PC-3 (cell line): ENCODE measurements at regions not wholly inside any gene's neighbourhood (a gene's known extent, or its start where the extent isn't known, plus 50 kb on each side); places are given as distances from the start of the nearest gene placed in this dataset.

Source experiments
- ATAC-seq: fragments of 200-7000 bp; cut with Tn5 transposase; 2 replicates; pipeline ENCODE4 v1.9.1; 2020; ENCODE audit warnings: mild to moderate bottlenecking, moderate library complexity
- BruUV-seq: library from RNA; stranded (reverse); fragments of 400-500 nt; replicated peaks from 2 replicates; lab custom pipeline; 2021; lab: Mats Ljungman, UMichigan
- CTCF ChIA-PET: fragments of 300-600 bp; sonication (Branson Sonifier 250); formaldehyde crosslinking; loops from one replicate; lab custom pipeline; 2022; ENCODE audit warnings: antibody characterized with exemption; lab: Charles Lee
- POLR2A ChIA-PET: fragments of 300-600 bp; sonication (Branson Sonifier 250); formaldehyde crosslinking; loops from one replicate; lab custom pipeline; 2022; ENCODE audit warnings: antibody characterized with exemption; ENCODE audit not compliant: unreplicated experiment; lab: Charles Lee
- DNase-seq: peaks from one replicate; pipeline ENCODE4 v3.0.0-alpha.2; 2015
- H2AFZ ChIP-seq: fragments of 300-600 bp; sonication (generic); 2 replicates; pipeline ENCODE4 v1.6.0; 2016; ENCODE audit warnings: antibody characterized with exemption, low read length
- H3F3A ChIP-seq: fragments of 300-600 bp; sonication (generic); one replicate; pipeline ENCODE4 v1.6.0; 2017; ENCODE audit warnings: antibody characterized with exemption, low read length, control low read depth, mild to moderate bottlenecking; ENCODE audit not compliant: unreplicated experiment
- H3K27ac ChIP-seq: fragments of 300-600 bp; sonication (generic); 2 replicates; pipeline ENCODE4 v1.5.1; 2016; ENCODE audit warnings: mild to moderate bottlenecking, low read length
- H3K27me3 ChIP-seq: fragments of 300-600 bp; sonication (generic); 2 replicates; pipeline ENCODE4 v1.6.1; 2016; ENCODE audit warnings: low read length, mixed read lengths
- H3K36me3 ChIP-seq: fragments of 300-600 bp; sonication (generic); 2 replicates; pipeline ENCODE4 v1.6.1; 2016; ENCODE audit warnings: low read depth, mixed run types, low read length, mixed read lengths
- H3K4me1 ChIP-seq: fragments of 300-600 bp; sonication (generic); 2 replicates; pipeline ENCODE4 v1.5.1; 2016; ENCODE audit warnings: low read length; ENCODE audit not compliant: insufficient read depth
- H3K4me2 ChIP-seq: fragments of 300-600 bp; sonication (generic); 2 replicates; pipeline ENCODE4 v1.6.0; 2016; ENCODE audit warnings: low read length
- H3K4me3 ChIP-seq: fragments of 300-600 bp; sonication (generic); 2 replicates; pipeline ENCODE4 v1.5.1; 2016; ENCODE audit warnings: mild to moderate bottlenecking, low read length, mixed read lengths
- H3K79me2 ChIP-seq: fragments of 300-600 bp; sonication (generic); 2 replicates; pipeline ENCODE4 v1.6.1; 2017; ENCODE audit warnings: low read length, mixed read lengths
- H3K9ac ChIP-seq: fragments of 300-600 bp; sonication (generic); 2 replicates; pipeline ENCODE4 v1.6.0; 2016; ENCODE audit warnings: mild to moderate bottlenecking, low read length
- H3K9me2 ChIP-seq: fragments of 300-600 bp; sonication (generic); replicated peaks from 2 replicates; pipeline ENCODE4 v1.6.1; 2016; ENCODE audit warnings: mixed run types, low read length, mixed read lengths
- H3K9me3 ChIP-seq: fragments of 300-600 bp; sonication (generic); 2 replicates; pipeline ENCODE4 v1.6.1; 2016; ENCODE audit warnings: low read length, mixed read lengths
- H4K20me1 ChIP-seq: fragments of 300-600 bp; sonication (generic); 2 replicates; pipeline ENCODE4 v1.6.1; 2016; ENCODE audit warnings: low read length, mixed read lengths
- EZH2 ChIP-seq: fragments of 300-600 bp; sonication (generic); IDR thresholded peaks from one replicate; pipeline ENCODE4 v1.6.1; 2017; ENCODE audit warnings: antibody characterized with exemption, mild to moderate bottlenecking, low read length; ENCODE audit not compliant: unreplicated experiment
- EZH2phosphoT487 ChIP-seq: fragments of 300-600 bp; sonication (generic); IDR thresholded peaks from 2 replicates; pipeline ENCODE4 v1.6.1; 2018; ENCODE audit warnings: mild to moderate bottlenecking, antibody characterized with exemption, low read length, borderline replicate concordance
- intact Hi-C: fragments of 100-400 bp; cut with micrococcal nuclease; formaldehyde crosslinking; loops from 2 replicates; pipeline ENCODE4 v1.9.0; 2023
- TF ChIP-seq, protein P1 (sequence below): fragments of 300-600 bp; sonication (generic); conservative IDR thresholded peaks from 2 replicates; pipeline ENCODE4 v1.5.1; 2017; ENCODE audit warnings: antibody characterized with exemption, low read depth, mild to moderate bottlenecking, low read length

GRCh38 chr6:159512104-159512503, 180.9 kb downstream of the SOD2 start:
- no peak overlapping the region for H3K27ac ChIP-seq
- H3K4me2 ChIP-seq, result no peak overlapping the region
- intact Hi-C loops, result no loop called here
- no peak for DNase-seq
- CTCF ChIA-PET, result no interaction called here
- H3K27me3 ChIP-seq, result peaks cover 44% of the 10 kb centered on the region
- no peaks in the 10 kb centered on the region for H4K20me1 ChIP-seq
- H3K4me3 ChIP-seq, result no peak overlapping the region
- no peaks in the 10 kb centered on the region for H3K4me1 ChIP-seq
- H2AFZ ChIP-seq, result no peak overlapping the region
- POLR2A ChIA-PET, result no interaction called here
- H3K9me2 ChIP-seq, result no peaks in the 10 kb centered on the region
- H3K9me3 ChIP-seq, result no peaks in the 10 kb centered on the region
- ATAC-seq, result no peak
- TF ChIP-seq EZH2 (no peak), EZH2phosphoT487 (no peak)
- TF ChIP-seq, protein P1, sequence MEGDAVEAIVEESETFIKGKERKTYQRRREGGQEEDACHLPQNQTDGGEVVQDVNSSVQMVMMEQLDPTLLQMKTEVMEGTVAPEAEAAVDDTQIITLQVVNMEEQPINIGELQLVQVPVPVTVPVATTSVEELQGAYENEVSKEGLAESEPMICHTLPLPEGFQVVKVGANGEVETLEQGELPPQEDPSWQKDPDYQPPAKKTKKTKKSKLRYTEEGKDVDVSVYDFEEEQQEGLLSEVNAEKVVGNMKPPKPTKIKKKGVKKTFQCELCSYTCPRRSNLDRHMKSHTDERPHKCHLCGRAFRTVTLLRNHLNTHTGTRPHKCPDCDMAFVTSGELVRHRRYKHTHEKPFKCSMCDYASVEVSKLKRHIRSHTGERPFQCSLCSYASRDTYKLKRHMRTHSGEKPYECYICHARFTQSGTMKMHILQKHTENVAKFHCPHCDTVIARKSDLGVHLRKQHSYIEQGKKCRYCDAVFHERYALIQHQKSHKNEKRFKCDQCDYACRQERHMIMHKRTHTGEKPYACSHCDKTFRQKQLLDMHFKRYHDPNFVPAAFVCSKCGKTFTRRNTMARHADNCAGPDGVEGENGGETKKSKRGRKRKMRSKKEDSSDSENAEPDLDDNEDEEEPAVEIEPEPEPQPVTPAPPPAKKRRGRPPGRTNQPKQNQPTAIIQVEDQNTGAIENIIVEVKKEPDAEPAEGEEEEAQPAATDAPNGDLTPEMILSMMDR, result no peak
- no TSS peak for BruUV-seq
- no peaks in the 10 kb centered on the region for H3K79me2 ChIP-seq
- H3F3A ChIP-seq, result no peaks in the 10 kb centered on the region
- H3K36me3 ChIP-seq, result no peaks in the 10 kb centered on the region
- no peak overlapping the region for H3K9ac ChIP-seq

DNA sequence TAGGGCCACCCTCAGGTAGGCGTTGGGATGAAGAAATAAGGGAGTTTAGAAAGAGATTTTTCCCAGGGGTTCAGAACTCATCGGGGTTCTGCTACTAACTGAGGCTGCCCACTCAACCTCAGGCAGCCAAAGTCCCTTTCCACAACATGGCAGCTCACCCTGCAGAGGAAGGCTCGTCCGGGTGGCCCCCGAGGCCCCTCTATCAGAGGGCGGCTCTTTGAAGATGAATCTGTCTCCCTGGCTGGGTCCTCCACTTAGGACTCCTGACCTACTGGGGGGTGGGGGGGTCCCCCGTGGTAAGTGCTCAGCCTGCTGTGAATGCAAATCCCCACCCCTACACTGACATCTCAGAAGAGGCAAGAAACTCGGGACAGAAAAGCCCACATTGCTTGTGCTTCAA, 182.9 kb downstream of the SOD2 start:
- no peaks in the 10 kb centered on the region for H3K9me3 ChIP-seq
- ATAC-seq (no peak), DNase-seq (no peak)
- TF ChIP-seq EZH2phosphoT487 (no peak), EZH2 (no peak)
- TF ChIP-seq, protein P1, result no peak
- H3F3A ChIP-seq, result no peaks in the 10 kb centered on the region
- peaks cover 41% of the 10 kb centered on the region for H3K27me3 ChIP-seq
- H3K9me2 ChIP-seq, result no peaks in the 10 kb centered on the region
- H3K27ac ChIP-seq, result no peak overlapping the region
- CTCF ChIA-PET, result no interaction called here
- intact Hi-C loops, result no loop called here
- H3K4me1 ChIP-seq, result no peaks in the 10 kb centered on the region
- H3K4me2 ChIP-seq, result no peak overlapping the region
- POLR2A ChIA-PET, result no interaction called here
- H2AFZ ChIP-seq, result no peak overlapping the region
- BruUV-seq, result no TSS peak
- H4K20me1 ChIP-seq, result no peaks in the 10 kb centered on the region
- H3K36me3 ChIP-seq, result no peaks in the 10 kb centered on the region
- no peak overlapping the region for H3K4me3 ChIP-seq
- H3K9ac ChIP-seq, result no peak overlapping the region
- no peaks in the 10 kb centered on the region for H3K79me2 ChIP-seq

DNA sequence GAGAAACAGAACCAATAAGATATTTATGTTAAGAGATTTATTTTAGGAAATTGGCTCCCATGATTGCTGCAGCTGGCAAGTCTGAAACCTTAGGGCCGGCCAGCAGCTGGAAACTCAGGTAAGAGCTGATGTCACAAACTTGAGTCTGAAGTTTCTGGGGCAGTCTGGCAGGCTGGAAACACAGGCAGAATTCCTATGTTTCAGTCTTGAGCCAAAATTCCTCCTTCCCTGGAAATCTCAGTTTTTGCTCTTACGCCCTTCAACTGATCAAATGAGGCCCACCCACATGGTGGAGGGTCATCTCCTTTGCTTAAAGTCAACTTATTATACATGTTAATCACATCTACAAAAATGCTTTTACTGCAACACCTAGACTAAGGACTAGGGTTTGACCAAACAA, 184.1 kb downstream of the SOD2 start:
- no peak overlapping the region for H3K4me2 ChIP-seq
- no TSS peak for BruUV-seq
- H4K20me1 ChIP-seq, result no peaks in the 10 kb centered on the region
- no peaks in the 10 kb centered on the region for H3F3A ChIP-seq
- ChIA-PET CTCF (no interaction called here), POLR2A (no interaction called here)
- no peak overlapping the region for H3K4me3 ChIP-seq
- H3K9me2 ChIP-seq, result no peaks in the 10 kb centered on the region
- no peak for DNase-seq
- no peaks in the 10 kb centered on the region for H3K36me3 ChIP-seq
- no peak overlapping the region for H2AFZ ChIP-seq
- H3K9ac ChIP-seq, result no peak overlapping the region
- TF ChIP-seq EZH2 (no peak), EZH2phosphoT487 (no peak)
- TF ChIP-seq, protein P1, result no peak
- ATAC-seq, result no peak
- no peaks in the 10 kb centered on the region for H3K9me3 ChIP-seq
- H3K27ac ChIP-seq, result no peak overlapping the region
- no peaks in the 10 kb centered on the region for H3K79me2 ChIP-seq
- H3K27me3 ChIP-seq, result peaks cover 35% of the 10 kb centered on the region
- no peaks in the 10 kb centered on the region for H3K4me1 ChIP-seq
- intact Hi-C loops, result no loop called here
